ENCODE measurements at regions not wholly inside any gene's neighbourhood (a gene's known extent, or its start where the extent isn't known, plus 50 kb on each side); places are given as distances from the start of the nearest gene placed in this dataset.

- no peak for TF ChIP-seq CTCF (IDR thresholded peaks at IDR 0.05)
- no peak for FAIRE-seq
- H3K36me3 ChIP-seq: no peaks in the 10 kb centered on the region
- H3K4me1 ChIP-seq: peaks cover 0 to 4% (median 0%) of the 10 kb centered on the region in 3 donors
- intact Hi-C loops (cut with DNase I): no loop called here
- no peaks in the 10 kb centered on the region for H3K9me3 ChIP-seq
- no peak overlapping the region for H3K4me3 ChIP-seq
- H3K27me3 ChIP-seq: no peaks in the 10 kb centered on the region
- WGBS, 2 donors: 93 to 94% methylated on average over 8 of the region's 8 CpGs
- no peak overlapping the region for H3K27ac ChIP-seq
- no peak for DNase-seq
- no peak for ATAC-seq
Observed at GRCh38 chr3:72418856-72419255, 429.4 kb downstream of the SHQ1 start.

GRCh38 chr3:72418244-72418643 lies 430.0 kb downstream of the SHQ1 start:
- peaks cover 0 to 4% (median 0%) of the 10 kb centered on the region in 3 donors for H3K4me1 ChIP-seq
- H3K27ac ChIP-seq: no peak overlapping the region
- FAIRE-seq: peak; percentile 67
- no peaks in the 10 kb centered on the region for H3K36me3 ChIP-seq
- no peak for TF ChIP-seq CTCF (IDR thresholded peaks at IDR 0.05)
- H3K9me3 ChIP-seq: no peaks in the 10 kb centered on the region
- no peak for ATAC-seq
- intact Hi-C loops (cut with DNase I): no loop called here
- H3K27me3 ChIP-seq: no peaks in the 10 kb centered on the region
- no peak overlapping the region for H3K4me3 ChIP-seq
- no peak for DNase-seq

GRCh38 chr3:72414481-72415016 lies 433.7 kb downstream of the SHQ1 start:
- Histone ChIP-seq H3K4me1 (peaks cover 4 to 25% (median 10%) of the 10 kb centered on the region in 3 donors), H3K9me3 (no peaks in the 10 kb centered on the region), H3K4me3 (no peak overlapping the region), H3K36me3 (no peaks in the 10 kb centered on the region), H3K27ac (no peak overlapping the region), H3K27me3 (no peaks in the 10 kb centered on the region)
- DNase-seq (no peak), ATAC-seq (no peak), FAIRE-seq (no peak)
- intact Hi-C loops (cut with DNase I): no loop called here
- no peak for TF ChIP-seq CTCF (IDR thresholded peaks at IDR 0.05)
- 63 to 66% methylated on average over 3 of the region's 3 CpGs for WGBS, 2 donors

- TF ChIP-seq CTCF (IDR thresholded peaks at IDR 0.05): no peak
- FAIRE-seq: no peak
- intact Hi-C loops (cut with DNase I): no loop called here
- H3K36me3 ChIP-seq: no peaks in the 10 kb centered on the region
- peaks cover 4 to 25% (median 10%) of the 10 kb centered on the region in 3 donors for H3K4me1 ChIP-seq
- H3K4me3 ChIP-seq: no peak overlapping the region
- 75 to 78% methylated on average over 4 of the region's 4 CpGs for WGBS, 2 donors
- no peaks in the 10 kb centered on the region for H3K27me3 ChIP-seq
- DNase-seq: no peak
- ATAC-seq: no peak
- no peaks in the 10 kb centered on the region for H3K9me3 ChIP-seq
- no peak overlapping the region for H3K27ac ChIP-seq
Observed at GRCh38 chr3:72413228-72413627, 435.0 kb downstream of the SHQ1 start.

GRCh38 chr3:72412340-72412956 lies 435.8 kb downstream of the SHQ1 start:
- Histone ChIP-seq H3K27ac (no peak overlapping the region), H3K36me3 (no peaks in the 10 kb centered on the region), H3K27me3 (no peaks in the 10 kb centered on the region), H3K9me3 (no peaks in the 10 kb centered on the region), H3K4me3 (no peak overlapping the region), H3K4me1 (peaks cover 4 to 23% (median 10%) of the 10 kb centered on the region in 3 donors)
- DNase-seq (no peak), ATAC-seq (no peak), FAIRE-seq (no peak)
- WGBS, 2 donors: 95% methylated on average over 5 of the region's 5 CpGs
- intact Hi-C loops (cut with DNase I): no loop called here
- TF ChIP-seq CTCF (IDR thresholded peaks at IDR 0.05): no peak
